H9 (cell line): ENCODE measurements at regions not wholly inside any gene's neighbourhood (a gene's known extent, or its start where the extent isn't known, plus 50 kb on each side); places are given as distances from the start of the nearest gene placed in this dataset.

Source experiments
- DNase-seq: peaks from one replicate; pipeline ENCODE4 v3.0.0-alpha.2; 2017
- H2AFZ ChIP-seq: one replicate; pipeline ENCODE4 v1.6.1; 2013; ENCODE audit warnings: mild to moderate bottlenecking, low read length, control low read depth, moderate library complexity
- H2AK5ac ChIP-seq: 2 replicates; pipeline ENCODE4 v1.6.1; 2013; ENCODE audit warnings: low read length, control low read depth, mixed read lengths; ENCODE audit not compliant: insufficient read length
- H2BK120ac ChIP-seq: one replicate; pipeline ENCODE4 v1.6.1; 2013; ENCODE audit warnings: low read depth, mild to moderate bottlenecking, low read length, control low read depth, inconsistent platforms; ENCODE audit not compliant: poor library complexity, severe bottlenecking
- H2BK12ac ChIP-seq: 2 replicates; pipeline ENCODE4 v1.6.1; 2013; ENCODE audit warnings: low read length, control low read depth, mixed read lengths, low read depth; ENCODE audit not compliant: insufficient read length
- H2BK15ac ChIP-seq: 2 replicates; pipeline ENCODE4 v1.6.1; 2013; ENCODE audit warnings: low read depth, low read length, control low read depth
- H2BK20ac ChIP-seq: one replicate; pipeline ENCODE4 v1.6.1; 2013; ENCODE audit warnings: low read depth, mild to moderate bottlenecking, low read length, control low read depth, inconsistent platforms; ENCODE audit not compliant: poor library complexity, severe bottlenecking
- H2BK5ac ChIP-seq: 2 replicates; pipeline ENCODE4 v1.6.1; 2013; ENCODE audit warnings: low read length, control low read depth, mixed read lengths; ENCODE audit not compliant: insufficient read length
- H3K14ac ChIP-seq: 2 replicates; pipeline ENCODE4 v1.6.1; 2013; ENCODE audit warnings: low read length, control low read depth; ENCODE audit not compliant: insufficient read depth
- H3K18ac ChIP-seq: 2 replicates; pipeline ENCODE4 v1.6.1; 2013; ENCODE audit warnings: low read depth, mild to moderate bottlenecking, mixed read lengths, low read length, control low read depth; ENCODE audit not compliant: insufficient read length
- H3K23ac ChIP-seq: 2 replicates; pipeline ENCODE4 v1.6.1; 2013; ENCODE audit warnings: low read length, control low read depth, mixed read lengths, low read depth; ENCODE audit not compliant: insufficient read length
- H3K23me2 ChIP-seq: 2 replicates; pipeline ENCODE4 v1.6.1; 2013; ENCODE audit warnings: low read depth, mild to moderate bottlenecking, mixed read lengths, low read length, control low read depth; ENCODE audit not compliant: insufficient read length, poor library complexity, severe bottlenecking
- H3K27ac ChIP-seq: 2 replicates; pipeline ENCODE4 v1.5.1; 2013; ENCODE audit warnings: low read length, control low read depth, mixed read lengths, low read depth; ENCODE audit not compliant: insufficient read length
- H3K27me3 ChIP-seq: 2 replicates; pipeline ENCODE4 v1.6.1; 2013; ENCODE audit warnings: low read length, control low read depth, inconsistent platforms; ENCODE audit not compliant: insufficient read depth
- H3K4ac ChIP-seq: 2 replicates; pipeline ENCODE4 v1.6.1; 2013; ENCODE audit warnings: low read depth, mild to moderate bottlenecking, control low read depth, inconsistent platforms, low read length, moderate library complexity
- H3K4me1 ChIP-seq: 2 replicates; pipeline ENCODE4 v1.6.1; 2013; ENCODE audit warnings: low read length, control low read depth, inconsistent platforms; ENCODE audit not compliant: insufficient read depth
- H3K4me2 ChIP-seq: 2 replicates; pipeline ENCODE4 v1.6.1; 2013; ENCODE audit warnings: low read length, control low read depth, mixed read lengths; ENCODE audit not compliant: insufficient read length, insufficient read depth
- H3K56ac ChIP-seq: 2 replicates; pipeline ENCODE4 v1.6.1; 2013; ENCODE audit warnings: low read depth, mild to moderate bottlenecking, mixed read lengths, low read length, control low read depth; ENCODE audit not compliant: insufficient read length
- H3K79me1 ChIP-seq: 2 replicates; pipeline ENCODE4 v1.6.1; 2013; ENCODE audit warnings: low read depth, mild to moderate bottlenecking, moderate library complexity, low read length, control low read depth, inconsistent platforms; ENCODE audit not compliant: insufficient read depth, poor library complexity, severe bottlenecking
- H3K79me2 ChIP-seq: 2 replicates; pipeline ENCODE4 v1.6.1; 2013; ENCODE audit warnings: low read length, control low read depth, inconsistent platforms; ENCODE audit not compliant: insufficient read depth
- H3K9ac ChIP-seq: 2 replicates; pipeline ENCODE4 v1.6.1; 2013; ENCODE audit warnings: low read length, control low read depth, mixed read lengths; ENCODE audit not compliant: insufficient read length; ENCODE audit errors: extremely low read depth
- H3K9me3 ChIP-seq: one replicate; pipeline ENCODE4 v1.6.1; 2013; ENCODE audit warnings: low read depth, low read length, inconsistent platforms; ENCODE audit not compliant: control insufficient read depth
- H3T11ph ChIP-seq: one replicate; pipeline ENCODE4 v1.6.1; 2013; ENCODE audit warnings: mild to moderate bottlenecking, low read length, control low read depth, inconsistent platforms
- H4K20me1 ChIP-seq: one replicate; pipeline ENCODE4 v1.6.1; 2013; ENCODE audit not compliant: control insufficient read depth, insufficient read length, insufficient read depth
- H4K5ac ChIP-seq: 2 replicates; pipeline ENCODE4 v1.6.1; 2013; ENCODE audit warnings: low read depth, mild to moderate bottlenecking, mixed read lengths, low read length, control low read depth; ENCODE audit not compliant: insufficient read length
- H4K8ac ChIP-seq: replicated peaks from 2 replicates; pipeline ENCODE4 v1.6.1; 2013; ENCODE audit warnings: low read length, control low read depth, mixed read lengths, low read depth; ENCODE audit not compliant: insufficient read length
- H4K91ac ChIP-seq: 2 replicates; pipeline ENCODE4 v1.6.1; 2013; ENCODE audit warnings: low read depth, mild to moderate bottlenecking, moderate library complexity, mixed read lengths, low read length, control low read depth; ENCODE audit not compliant: insufficient read length
- H3K27ac Mint-ChIP-seq, 3 experiments: 2 replicates in 2 of 3; 3 replicates in 1 of 3; pipeline ENCODE4 v1.8.0; 2020 to 2021; ENCODE audit warnings: mixed read lengths in 3 of 3, mild to moderate bottlenecking in 1 of 3, moderate library complexity in 1 of 3
- H3K27me3 Mint-ChIP-seq: 2 replicates; pipeline ENCODE4 v1.8.0; 2021; ENCODE audit warnings: low read depth, mild to moderate bottlenecking, moderate library complexity, mixed read lengths
- H3K36me3 Mint-ChIP-seq, 3 experiments: 2 replicates in 2 of 3; 3 replicates in 1 of 3; pipeline ENCODE4 v1.8.0; 2020 to 2021; ENCODE audit warnings: low read depth in 3 of 3, mixed read lengths in 3 of 3; ENCODE audit not compliant: insufficient read depth in 1 of 3
- H3K4me1 Mint-ChIP-seq, 2 experiments: 2 replicates each; pipeline ENCODE4 v1.8.0; 2020; ENCODE audit warnings: mixed read lengths in 2 of 2
- H3K4me3 Mint-ChIP-seq, 2 experiments: 2 replicates in 1 of 2; 3 replicates in 1 of 2; pipeline ENCODE4 v1.8.0; 2020 to 2021; ENCODE audit warnings: mild to moderate bottlenecking in 2 of 2, mixed read lengths in 2 of 2, moderate library complexity in 1 of 2
- H3K9me3 Mint-ChIP-seq, 2 experiments: 2 replicates in 1 of 2; 3 replicates in 1 of 2; pipeline ENCODE4 v1.8.0; 2020; ENCODE audit warnings: mild to moderate bottlenecking in 2 of 2, mixed read lengths in 2 of 2, moderate library complexity in 1 of 2
- CTCF ChIP-seq: fragments of 200-600 bp; sonication (generic); conservative IDR thresholded peaks from 3 replicates; pipeline ENCODE4 v1.8.0; 2021; ENCODE audit warnings: antibody characterized with exemption, mild to moderate bottlenecking
- WGBS: extraction: QIAGEN DNeasy Blood & Tissue Kit; methylation state at CpG from one replicate; pipeline ENCODE4 v1.1.7; 2013; ENCODE audit warnings: missing lambda C conversion rate, low lambda C conversion rate, mixed read lengths; ENCODE audit not compliant: insufficient read length; ENCODE audit errors: extremely low coverage; 5-methylcytosine and 5-hydroxymethylcytosine counted together

GRCh38 chr13:89965252-89965651 lies 1382.2 kb upstream of the MIR17HG start:
- no peak overlapping the region for H3K9ac ChIP-seq
- no peak overlapping the region for H2BK12ac ChIP-seq
- H3K4me1 ChIP-seq, result no peaks in the 10 kb centered on the region
- no peak overlapping the region for H4K5ac ChIP-seq
- H3K56ac ChIP-seq, result no peak overlapping the region
- TF ChIP-seq CTCF, result no peak
- H3K27ac ChIP-seq, result no peak overlapping the region
- no peak overlapping the region for H3K14ac ChIP-seq
- no peak overlapping the region for H2BK120ac ChIP-seq
- H3K27me3 ChIP-seq, result no peaks in the 10 kb centered on the region
- no peak overlapping the region for H2AFZ ChIP-seq
- no peaks in the 10 kb centered on the region for H3K9me3 ChIP-seq
- no peak overlapping the region for H3K18ac ChIP-seq
- H3T11ph ChIP-seq, result no peak overlapping the region
- no peaks in the 10 kb centered on the region for H3K79me2 ChIP-seq
- no CpG with 5 or more reads among the region's 1 CpG for WGBS
- H3K23ac ChIP-seq, result no peak overlapping the region
- no peaks in the 10 kb centered on the region for H3K79me1 ChIP-seq
- Mint-ChIP-seq H3K4me1 (peaks cover 3 to 6% of the 10 kb centered on the region in 2 experiments; a peak in 1 of 4 replicates), H3K27me3 (peaks cover 1% of the 10 kb centered on the region; the same call in 1 of the 2 replicates), H3K27ac (no peak overlapping the region), H3K4me3 (no peak overlapping the region), H3K36me3 (no peaks in the 10 kb centered on the region), H3K9me3 (no peaks in the 10 kb centered on the region; a peak in 1 of 5 replicates)
- DNase-seq, result no peak
- H3K4ac ChIP-seq, result no peak overlapping the region
- H4K91ac ChIP-seq, result no peak overlapping the region
- no peaks in the 10 kb centered on the region for H3K23me2 ChIP-seq
- no peak overlapping the region for H2AK5ac ChIP-seq
- H2BK20ac ChIP-seq, result no peak overlapping the region
- no peak overlapping the region for H3K4me2 ChIP-seq
- no peaks in the 10 kb centered on the region for H4K20me1 ChIP-seq
- no peak overlapping the region for H2BK5ac ChIP-seq
- no peak overlapping the region for H4K8ac ChIP-seq
- no peak overlapping the region for H2BK15ac ChIP-seq
